Ammon's horn (tissue), 1 donor: ENCODE measurements at regions not wholly inside any gene's neighbourhood (a gene's known extent, or its start where the extent isn't known, plus 50 kb on each side); places are given as distances from the start of the nearest gene placed in this dataset.

Experiments used
- DNase-seq: peaks from one replicate; pipeline ENCODE4 v3.0.0-alpha.2; 2016; ENCODE audit warnings: low spot score

DNA sequence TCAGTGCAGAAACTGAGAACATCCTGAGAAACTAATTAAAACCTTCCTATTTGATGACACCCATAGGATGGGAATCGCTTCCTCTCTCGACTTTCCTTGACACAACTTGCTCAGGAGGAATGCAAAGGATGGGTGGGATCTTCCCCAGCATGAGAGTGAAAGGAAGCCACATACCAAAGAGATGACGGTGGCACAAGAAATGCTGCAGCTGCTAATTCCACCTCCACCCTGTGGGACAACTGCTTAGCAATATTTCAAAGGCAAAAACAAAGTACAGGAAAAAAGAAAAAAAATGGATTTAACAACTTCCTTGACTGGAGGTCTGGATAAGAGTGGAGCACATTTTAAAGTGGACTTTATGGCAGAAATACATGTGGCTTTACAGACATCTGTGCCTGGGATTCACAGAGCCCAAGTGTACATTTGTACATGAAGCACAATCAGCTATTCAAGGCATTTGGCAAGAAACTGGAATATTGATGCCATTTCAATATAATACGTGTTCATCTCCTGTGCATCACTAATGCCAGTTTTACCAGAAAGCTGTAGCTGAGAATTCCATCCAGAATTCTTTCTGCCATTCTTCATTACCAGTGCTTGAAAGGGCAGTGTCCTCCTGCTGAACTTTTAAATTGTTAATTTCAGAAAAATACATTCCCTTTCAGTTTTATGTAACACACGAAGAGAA is 359.2 kb upstream of the ACTBL2 start:
- DNase-seq, result peak; percentile 13

- DNase-seq, result no peak
Observed at GRCh38 chr5:57839437-57840079, 356.9 kb upstream of the ACTBL2 start.

- no peak for DNase-seq
Observed at GRCh38 chr5:57839025-57839424, 356.4 kb upstream of the ACTBL2 start.

DNA sequence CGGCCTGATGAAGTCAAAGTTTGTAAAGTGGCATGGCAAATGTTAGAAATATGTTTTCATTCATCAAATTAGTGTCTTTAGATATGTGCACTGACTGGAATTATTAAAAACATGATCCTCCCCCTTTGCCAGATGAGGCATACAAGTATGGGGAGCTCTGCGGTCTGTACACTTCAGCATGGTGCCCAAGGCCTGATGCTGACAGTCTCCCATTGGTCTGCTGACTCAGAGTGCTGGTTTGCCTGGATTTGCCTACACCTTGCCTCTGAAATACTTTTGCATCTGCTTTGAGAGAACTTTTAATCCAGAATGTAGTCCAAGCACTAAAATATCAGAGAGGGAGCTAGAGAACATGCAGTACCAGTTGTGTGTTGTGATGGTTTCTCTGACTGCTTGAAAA is 354.3 kb upstream of the ACTBL2 start:
- no peak for DNase-seq

DNA sequence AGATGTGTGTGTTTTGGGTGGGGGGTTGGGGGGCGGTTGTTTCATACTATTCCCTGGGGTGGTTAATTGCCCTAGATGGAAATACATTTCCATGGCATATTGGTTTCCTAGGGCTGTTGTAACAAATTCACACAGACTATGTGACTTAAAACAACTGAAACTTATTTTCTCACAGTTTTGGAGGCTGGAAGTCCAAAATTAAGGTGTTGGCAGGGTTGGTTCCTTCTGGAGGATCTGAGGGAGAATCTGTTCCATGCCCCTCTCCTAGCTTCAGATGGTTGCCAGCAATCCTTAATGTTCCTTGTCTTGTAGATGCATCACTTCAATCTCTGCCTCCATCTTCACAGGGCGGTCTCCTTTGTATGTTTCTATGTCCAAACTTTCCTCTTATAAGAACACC is 353.7 kb upstream of the ACTBL2 start:
- no peak for DNase-seq

- DNase-seq, result no peak
Observed at GRCh38 chr5:57834829-57835608, 352.4 kb upstream of the ACTBL2 start.

DNA sequence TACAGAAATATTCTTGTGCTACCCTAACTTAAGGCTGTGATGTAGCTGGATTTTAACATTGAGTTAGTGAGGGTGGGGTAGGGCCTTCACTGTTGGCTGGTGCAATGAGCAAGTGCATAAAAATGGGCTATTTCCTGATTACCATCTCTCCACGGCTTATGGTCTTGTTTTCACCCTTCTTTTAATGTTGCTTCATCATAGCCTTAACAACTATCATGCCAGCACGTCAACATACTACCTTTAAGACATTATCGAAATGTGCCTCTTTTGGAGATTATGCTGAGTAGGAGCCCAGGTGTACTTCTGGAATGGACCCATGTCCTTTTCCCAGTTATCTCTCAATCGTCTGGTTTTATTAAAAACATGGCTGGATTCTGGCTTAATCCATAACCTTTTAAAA is 350.9 kb upstream of the ACTBL2 start:
- no peak for DNase-seq

GRCh38 chr5:57832875-57833274 is 350.3 kb upstream of the ACTBL2 start:
- no peak for DNase-seq

GRCh38 chr5:57831932-57832331 is 349.3 kb upstream of the ACTBL2 start:
- no peak for DNase-seq

GRCh38 chr5:57831090-57831489 is 348.5 kb upstream of the ACTBL2 start:
- DNase-seq, result no peak

- DNase-seq, result no peak
Observed at GRCh38 chr5:57828221-57828620, 345.6 kb upstream of the ACTBL2 start.

- DNase-seq, result no peak
Observed at GRCh38 chr5:57825031-57825686, 342.5 kb upstream of the ACTBL2 start.

DNA sequence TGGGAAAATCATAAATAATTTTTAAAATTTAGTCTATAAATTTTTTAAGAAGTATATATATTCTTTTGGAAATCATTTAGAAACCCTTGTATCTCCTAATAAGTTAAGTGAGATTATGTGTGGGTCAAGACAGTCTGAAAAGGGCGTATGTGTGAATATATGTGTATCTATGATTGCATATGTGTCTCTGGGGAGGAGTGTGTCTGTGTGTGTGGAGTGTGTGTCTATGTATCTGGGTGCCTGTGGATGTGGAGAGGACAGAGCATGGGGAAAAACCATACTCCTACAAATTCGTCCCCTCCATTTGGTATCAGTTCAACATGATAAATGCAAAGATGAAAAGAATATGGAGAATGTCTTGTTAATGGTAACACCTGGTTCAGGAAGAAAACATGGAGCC is 342.0 kb upstream of the ACTBL2 start:
- no peak for DNase-seq

DNA sequence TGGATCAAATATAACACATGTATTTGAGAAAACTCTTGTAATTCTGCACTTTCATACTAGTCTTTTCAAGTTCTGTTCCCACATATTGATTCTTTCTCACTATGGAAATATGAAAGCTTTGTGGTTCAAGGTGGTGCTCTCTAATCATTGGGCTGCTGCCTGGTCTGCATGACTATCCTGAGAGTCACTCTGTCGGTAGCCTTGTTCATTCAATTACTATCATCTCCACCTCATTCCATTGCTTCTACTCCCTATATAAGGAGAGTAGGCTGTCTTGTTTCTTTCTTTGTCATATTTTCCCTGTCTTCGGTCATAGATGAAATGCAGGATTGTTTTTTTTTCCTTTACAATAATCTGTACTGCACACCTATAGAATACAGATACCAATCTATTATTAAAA is 341.4 kb upstream of the ACTBL2 start:
- no peak for DNase-seq

DNA sequence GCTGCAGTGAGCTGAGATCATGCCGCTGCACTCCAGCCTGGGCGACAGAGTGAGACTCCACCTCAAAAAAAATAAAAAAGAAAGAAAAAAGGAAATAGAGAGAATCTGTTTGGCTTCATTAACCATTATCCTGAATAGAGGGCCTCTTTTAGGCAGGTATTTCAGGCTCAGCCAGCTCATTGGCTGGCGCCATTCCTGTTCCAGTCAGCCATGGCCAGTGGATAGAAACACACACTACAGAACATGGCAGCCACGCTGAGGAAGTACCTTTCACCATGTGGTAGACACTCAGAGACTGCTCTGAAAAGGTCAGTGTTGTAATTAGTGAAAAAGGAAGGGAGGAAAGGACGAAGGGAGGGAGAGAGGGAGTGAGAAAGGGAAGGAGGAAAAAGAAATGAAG is 340.0 kb upstream of the ACTBL2 start:
- no peak for DNase-seq

- no peak for DNase-seq
Observed at GRCh38 chr5:57818397-57818796, 335.8 kb upstream of the ACTBL2 start.

- no peak for DNase-seq
Observed at GRCh38 chr5:57817924-57818323, 335.3 kb upstream of the ACTBL2 start.

- DNase-seq, result no peak
Observed at GRCh38 chr5:57817001-57817453, 334.4 kb upstream of the ACTBL2 start.

- no peak for DNase-seq
Observed at GRCh38 chr5:57816108-57816507, 333.5 kb upstream of the ACTBL2 start.

GRCh38 chr5:57805732-57806131 is 323.1 kb upstream of the ACTBL2 start:
- DNase-seq, result no peak

DNA sequence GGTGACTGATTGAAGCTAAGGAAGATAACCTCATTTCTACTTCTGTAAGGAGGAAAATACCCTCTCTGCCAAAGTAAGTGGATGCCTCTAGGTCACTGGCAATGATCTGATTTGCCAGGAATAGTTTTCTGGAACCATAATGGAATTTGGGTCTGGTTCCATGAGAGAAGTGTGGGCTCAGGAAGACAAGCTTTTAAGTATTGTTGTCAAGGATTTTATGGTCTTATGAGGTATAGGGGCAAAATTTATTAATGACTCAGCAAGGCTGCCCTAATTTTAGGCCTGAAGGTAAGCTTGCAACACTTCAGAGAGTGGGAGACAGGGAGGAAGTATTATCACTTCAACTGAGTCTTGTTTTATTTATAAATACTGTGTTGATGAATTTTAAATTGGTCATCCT is 322.6 kb upstream of the ACTBL2 start:
- no peak for DNase-seq

GRCh38 chr5:57804505-57804904 is 321.9 kb upstream of the ACTBL2 start:
- DNase-seq, result no peak

DNA sequence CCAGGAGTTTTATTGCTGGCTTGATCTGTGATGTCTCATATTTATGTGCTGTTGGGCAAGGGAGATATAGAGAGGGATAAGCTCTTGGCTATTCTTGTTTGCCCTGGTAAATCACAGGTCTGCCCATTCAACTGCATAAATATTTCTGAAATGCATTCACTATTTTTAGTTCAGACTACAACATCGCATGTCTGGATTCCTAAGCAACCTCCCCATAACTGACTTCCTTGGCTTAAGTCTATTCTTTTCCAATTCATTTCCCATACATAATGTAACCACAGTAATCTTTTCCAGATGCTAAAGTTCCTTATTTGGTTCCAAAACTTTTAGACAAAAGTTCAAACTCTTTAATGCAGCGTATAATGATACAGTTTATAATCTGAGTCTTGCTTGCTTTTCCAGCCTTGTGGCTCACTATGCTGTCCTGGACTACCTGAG is 321.4 kb upstream of the ACTBL2 start:
- DNase-seq, result no peak
